NCI-H2107 treated with DMSO at 0.1 percent for 48 hours (cell line): ENCODE measurements at regions not wholly inside any gene's neighbourhood (a gene's known extent, or its start where the extent isn't known, plus 50 kb on each side); places are given as distances from the start of the nearest gene placed in this dataset.
"Not testable (repeated sequence)": the region's sequence is repeated elsewhere in the genome, so short reads cannot be mapped to it uniquely, and the experiment has no call there.

ENCODE experiments used
- DNase-seq: peaks from one replicate; lab custom pipeline; 2025; ENCODE audit not compliant: unreplicated experiment; lab: John Stamatoyannopoulos, UW

GRCh38 chr9:16267281-16268066, 603.0 kb downstream of the BNC2 start:
- no peak for DNase-seq

- no peak for DNase-seq
Observed at GRCh38 chr9:16268067-16268881, 602.2 kb downstream of the BNC2 start.

GRCh38 chr9:16271967-16272366, 598.5 kb downstream of the BNC2 start:
- DNase-seq: no peak

GRCh38 chr9:16272776-16273175, 597.7 kb downstream of the BNC2 start:
- no peak for DNase-seq

- DNase-seq: no peak
Observed at GRCh38 chr9:16275795-16276624, 594.5 kb downstream of the BNC2 start.

GRCh38 chr9:16276866-16277265, 593.6 kb downstream of the BNC2 start:
- DNase-seq: no peak

DNA sequence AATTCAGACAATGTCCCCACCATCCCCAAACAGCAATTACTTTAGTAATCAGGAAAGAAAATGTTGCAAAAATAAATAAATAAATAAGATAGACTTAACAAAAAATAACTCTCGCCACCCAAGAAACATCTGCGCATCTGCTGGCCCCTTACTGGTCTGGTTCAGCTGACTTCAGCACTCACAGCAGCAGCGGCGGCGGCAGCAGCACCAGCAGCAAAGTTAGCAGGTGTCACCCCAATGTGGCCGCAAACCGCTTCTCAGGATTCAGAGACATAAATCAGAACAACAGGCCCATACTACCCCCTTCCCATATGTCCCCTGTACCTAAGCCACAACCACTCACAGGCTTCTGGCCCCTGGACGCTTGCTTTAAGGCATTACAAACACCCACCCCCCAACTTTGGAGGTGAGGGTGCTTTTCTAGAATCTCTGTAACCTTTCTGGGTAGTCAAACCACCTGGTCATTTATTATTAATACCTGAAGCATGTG, 593.0 kb downstream of the BNC2 start:
- DNase-seq: no peak

DNA sequence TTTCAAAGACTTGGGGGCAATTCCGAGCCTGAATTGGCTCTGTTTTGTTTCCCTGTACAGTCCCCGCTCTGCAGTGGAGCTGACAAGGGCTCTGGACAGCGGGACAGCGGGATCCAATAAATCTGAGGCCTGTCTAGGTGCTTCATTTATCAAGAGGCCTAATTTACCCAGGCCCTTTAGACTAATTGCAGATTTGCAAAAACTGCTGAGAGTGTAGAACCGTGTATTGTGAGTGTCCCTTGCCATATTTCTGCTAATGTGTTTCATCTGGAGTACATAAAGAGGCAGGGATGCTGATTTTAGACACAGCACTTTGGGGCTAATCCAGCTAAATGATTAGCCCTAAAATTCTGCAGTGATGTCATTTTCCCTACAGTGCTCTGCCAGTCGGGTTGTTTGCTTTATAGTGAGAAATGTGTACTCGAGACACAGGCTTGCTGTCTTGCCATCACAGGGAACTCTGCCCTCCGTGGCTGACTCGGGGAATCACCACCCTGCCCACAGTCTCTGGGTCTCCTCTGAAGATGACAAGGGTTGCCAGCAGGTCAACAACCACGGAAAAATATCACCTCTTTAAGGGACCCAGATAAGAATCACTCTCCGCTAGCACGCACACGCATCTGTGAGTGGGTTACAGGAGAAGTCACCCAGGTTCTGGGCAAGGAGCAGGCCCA, 592.0 kb downstream of the BNC2 start:
- DNase-seq: no peak

- DNase-seq: no peak
Observed at GRCh38 chr9:16281707-16282106, 588.8 kb downstream of the BNC2 start.

- DNase-seq: no peak
Observed at GRCh38 chr9:16282216-16282615, 588.3 kb downstream of the BNC2 start.

DNA sequence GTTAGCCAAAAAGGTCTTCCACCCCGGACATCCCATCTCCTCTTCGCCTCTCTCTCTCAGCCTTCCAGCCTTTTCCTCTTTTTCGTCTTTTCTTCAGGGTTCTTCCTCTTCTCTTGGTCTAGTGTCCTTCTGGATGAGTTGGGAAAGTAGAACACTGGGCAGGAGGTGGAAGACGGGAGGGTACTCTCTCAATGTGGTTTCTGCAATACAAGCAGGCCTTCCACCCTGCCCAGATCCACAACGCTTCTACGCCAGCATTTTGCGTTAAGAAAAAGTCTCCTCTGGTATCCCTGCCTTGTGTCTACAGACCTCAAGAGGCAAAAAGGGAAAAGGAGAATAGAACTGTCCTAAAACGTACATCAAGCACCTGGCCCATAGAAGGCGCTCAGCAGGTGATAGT, 587.8 kb downstream of the BNC2 start:
- DNase-seq: no peak

- no peak for DNase-seq
Observed at GRCh38 chr9:16286160-16286559, 584.3 kb downstream of the BNC2 start.

GRCh38 chr9:16289639-16290038, 580.8 kb downstream of the BNC2 start:
- no peak for DNase-seq

DNA sequence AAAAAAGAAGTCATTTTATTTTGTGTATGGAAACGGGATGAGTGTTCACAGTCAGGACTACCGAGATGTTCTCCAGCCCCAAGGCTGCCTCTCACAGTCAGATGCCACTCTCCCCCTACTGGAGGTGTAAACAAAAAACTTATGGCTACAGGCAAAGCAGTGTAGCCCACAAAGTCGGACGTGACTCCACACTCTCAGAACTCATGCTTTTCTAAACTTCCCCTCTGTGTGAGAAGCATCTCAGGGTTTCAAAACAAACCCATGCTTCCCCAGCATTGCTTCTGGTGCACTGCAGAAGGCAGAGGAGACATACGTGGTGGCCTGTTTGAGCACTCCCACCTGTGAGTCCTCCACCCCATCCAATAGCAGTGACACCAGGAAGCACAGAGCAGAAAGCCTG, 580.3 kb downstream of the BNC2 start:
- DNase-seq: no peak

GRCh38 chr9:16291921-16292320, 578.5 kb downstream of the BNC2 start:
- no peak for DNase-seq

GRCh38 chr9:16293610-16294009, 576.9 kb downstream of the BNC2 start:
- DNase-seq: no peak

GRCh38 chr9:16294133-16294770, 576.2 kb downstream of the BNC2 start:
- no peak for DNase-seq

- DNase-seq: not testable (repeated sequence)
Observed at GRCh38 chr9:16294940-16295339, 575.5 kb downstream of the BNC2 start.

GRCh38 chr9:16299368-16299767, 571.1 kb downstream of the BNC2 start:
- not testable (repeated sequence) for DNase-seq

- DNase-seq: no peak
Observed at GRCh38 chr9:16303506-16303905, 567.0 kb downstream of the BNC2 start.
